ENCODE measurements at regions not wholly inside any gene's neighbourhood (a gene's known extent, or its start where the extent isn't known, plus 50 kb on each side); places are given as distances from the start of the nearest gene placed in this dataset.
"Not testable (repeated sequence)": the region's sequence is repeated elsewhere in the genome, so short reads cannot be mapped to it uniquely, and the experiment has no call there.

GRCh38 chr3:68676136-68676535 is 256.2 kb downstream of the TAFA4 start:
- Histone ChIP-seq H3K27me3 (ENCODE audit: low read depth) (no peaks in the 10 kb centered on the region), H3K4me1 (no peaks in the 10 kb centered on the region), H3K4me3 (no peak overlapping the region), H3K9me3 (no peaks in the 10 kb centered on the region), H3K36me3 (replicated peaks) (no peaks in the 10 kb centered on the region)
- in situ Hi-C loops (cut with MboI; ENCODE audit: low sequenced_read_pairs) = no loop called here
- DNase-seq (ENCODE audit: low spot score in 2 of 2) = no peak

- Histone ChIP-seq H3K36me3 (replicated peaks) (no peaks in the 10 kb centered on the region), H3K4me1 (no peaks in the 10 kb centered on the region), H3K9me3 (no peaks in the 10 kb centered on the region), H3K4me3 (no peak overlapping the region), H3K27me3 (ENCODE audit: low read depth) (no peaks in the 10 kb centered on the region; the same call in 1 of the 2 replicates)
- in situ Hi-C loops (cut with MboI; ENCODE audit: low sequenced_read_pairs) = no loop called here
- DNase-seq (ENCODE audit: low spot score in 2 of 2) = no peak
Measured at GRCh38 chr3:68667346-68667745, 265.0 kb downstream of the TAFA4 start.

GRCh38 chr3:68666429-68667136 is 265.8 kb downstream of the TAFA4 start:
- in situ Hi-C loops (cut with MboI; ENCODE audit: low sequenced_read_pairs) = no loop called here
- H3K9me3 ChIP-seq = no peaks in the 10 kb centered on the region
- H3K27me3 ChIP-seq (ENCODE audit: low read depth) = no peaks in the 10 kb centered on the region; the same call in 1 of the 2 replicates
- H3K36me3 ChIP-seq (replicated peaks) = no peaks in the 10 kb centered on the region
- peak in 1 of 2 experiments; percentile 11 for DNase-seq (ENCODE audit: low spot score in 2 of 2)
- H3K4me3 ChIP-seq = no peak overlapping the region
- H3K4me1 ChIP-seq = no peaks in the 10 kb centered on the region

- Histone ChIP-seq H3K27me3 (ENCODE audit: low read depth) (no peaks in the 10 kb centered on the region; the same call in 1 of the 2 replicates), H3K4me1 (no peaks in the 10 kb centered on the region), H3K9me3 (no peaks in the 10 kb centered on the region), H3K36me3 (replicated peaks) (no peaks in the 10 kb centered on the region), H3K4me3 (no peak overlapping the region)
- in situ Hi-C loops (cut with MboI; ENCODE audit: low sequenced_read_pairs) = no loop called here
- DNase-seq (ENCODE audit: low spot score in 2 of 2) = no peak
Measured at GRCh38 chr3:68664276-68664675, 268.1 kb downstream of the TAFA4 start.

GRCh38 chr3:68662176-68662575 is 270.2 kb downstream of the TAFA4 start:
- Histone ChIP-seq H3K27me3 (ENCODE audit: low read depth) (no peaks in the 10 kb centered on the region), H3K36me3 (replicated peaks) (no peaks in the 10 kb centered on the region), H3K4me1 (no peaks in the 10 kb centered on the region), H3K9me3 (no peaks in the 10 kb centered on the region), H3K4me3 (no peak overlapping the region)
- no peak for DNase-seq (ENCODE audit: low spot score in 2 of 2)
- in situ Hi-C loops (cut with MboI; ENCODE audit: low sequenced_read_pairs) = no loop called here

- in situ Hi-C loops (cut with MboI; ENCODE audit: low sequenced_read_pairs); H3K9me3 ChIP-seq; H3K4me3 ChIP-seq; H3K36me3 ChIP-seq (replicated peaks); DNase-seq (ENCODE audit: low spot score in 2 of 2); H3K27me3 ChIP-seq (ENCODE audit: low read depth); H3K4me1 ChIP-seq: not testable (repeated sequence)
Measured at GRCh38 chr3:68650657-68651056, 281.7 kb downstream of the TAFA4 start.

GRCh38 chr3:68648494-68648893 is 283.9 kb downstream of the TAFA4 start:
- H3K4me1 ChIP-seq = no peaks in the 10 kb centered on the region
- no peaks in the 10 kb centered on the region for H3K9me3 ChIP-seq
- no peaks in the 10 kb centered on the region for H3K27me3 ChIP-seq (ENCODE audit: low read depth)
- no peak for DNase-seq (ENCODE audit: low spot score in 2 of 2)
- in situ Hi-C loops (cut with MboI; ENCODE audit: low sequenced_read_pairs) = no loop called here
- H3K4me3 ChIP-seq = no peak overlapping the region
- no peaks in the 10 kb centered on the region for H3K36me3 ChIP-seq (replicated peaks)

- H3K9me3 ChIP-seq = no peaks in the 10 kb centered on the region
- in situ Hi-C loops (cut with MboI; ENCODE audit: low sequenced_read_pairs) = no loop called here
- DNase-seq (ENCODE audit: low spot score in 2 of 2) = no peak
- no peak overlapping the region for H3K4me3 ChIP-seq
- H3K36me3 ChIP-seq (replicated peaks) = no peaks in the 10 kb centered on the region
- H3K4me1 ChIP-seq = no peaks in the 10 kb centered on the region
- H3K27me3 ChIP-seq (ENCODE audit: low read depth) = peaks cover 3% of the 10 kb centered on the region; the same call in 1 of the 2 replicates
Measured at GRCh38 chr3:68631850-68632545, 300.3 kb downstream of the TAFA4 start.

GRCh38 chr3:68620211-68620610 is 312.1 kb downstream of the TAFA4 start:
- in situ Hi-C loops (cut with MboI; ENCODE audit: low sequenced_read_pairs) = no loop called here
- Histone ChIP-seq H3K4me1 (no peaks in the 10 kb centered on the region), H3K27me3 (ENCODE audit: low read depth) (no peaks in the 10 kb centered on the region), H3K4me3 (no peak overlapping the region), H3K36me3 (replicated peaks) (no peaks in the 10 kb centered on the region), H3K9me3 (no peaks in the 10 kb centered on the region)
- DNase-seq (ENCODE audit: low spot score in 2 of 2) = no peak

GRCh38 chr3:68614087-68614486 is 318.3 kb downstream of the TAFA4 start:
- in situ Hi-C loops (cut with MboI; ENCODE audit: low sequenced_read_pairs) = no loop called here
- DNase-seq (ENCODE audit: low spot score in 2 of 2) = no peak
- H3K4me3 ChIP-seq = no peak overlapping the region
- H3K27me3 ChIP-seq (ENCODE audit: low read depth) = no peaks in the 10 kb centered on the region
- no peaks in the 10 kb centered on the region for H3K36me3 ChIP-seq (replicated peaks)
- H3K9me3 ChIP-seq = no peaks in the 10 kb centered on the region
- H3K4me1 ChIP-seq = no peaks in the 10 kb centered on the region

GRCh38 chr3:68571321-68571720 is 361.0 kb downstream of the TAFA4 start:
- no peaks in the 10 kb centered on the region for H3K36me3 ChIP-seq (replicated peaks)
- no peak for DNase-seq (ENCODE audit: low spot score in 2 of 2)
- no peaks in the 10 kb centered on the region for H3K9me3 ChIP-seq
- H3K4me3 ChIP-seq = no peak overlapping the region
- in situ Hi-C loops (cut with MboI; ENCODE audit: low sequenced_read_pairs) = no loop called here
- H3K27me3 ChIP-seq (ENCODE audit: low read depth) = no peaks in the 10 kb centered on the region
- no peaks in the 10 kb centered on the region for H3K4me1 ChIP-seq

GRCh38 chr3:68560728-68561127 is 371.6 kb downstream of the TAFA4 start:
- in situ Hi-C loops (cut with MboI; ENCODE audit: low sequenced_read_pairs) = no loop called here
- DNase-seq (ENCODE audit: low spot score in 2 of 2) = no peak
- Histone ChIP-seq H3K36me3 (replicated peaks) (no peaks in the 10 kb centered on the region), H3K4me1 (no peaks in the 10 kb centered on the region), H3K27me3 (ENCODE audit: low read depth) (no peaks in the 10 kb centered on the region), H3K9me3 (no peaks in the 10 kb centered on the region), H3K4me3 (no peak overlapping the region)

- DNase-seq (ENCODE audit: low spot score in 2 of 2) = no peak
- no peaks in the 10 kb centered on the region for H3K36me3 ChIP-seq (replicated peaks)
- no peaks in the 10 kb centered on the region; the same call in 1 of the 2 replicates for H3K4me1 ChIP-seq
- in situ Hi-C loops (cut with MboI; ENCODE audit: low sequenced_read_pairs) = no loop called here
- no peak overlapping the region for H3K4me3 ChIP-seq
- no peaks in the 10 kb centered on the region for H3K9me3 ChIP-seq
- H3K27me3 ChIP-seq (ENCODE audit: low read depth) = no peaks in the 10 kb centered on the region
Measured at GRCh38 chr3:68535782-68536181, 396.6 kb downstream of the TAFA4 start.

- no peak for DNase-seq (ENCODE audit: low spot score in 2 of 2)
- Histone ChIP-seq H3K9me3 (no peaks in the 10 kb centered on the region), H3K4me3 (no peak overlapping the region), H3K4me1 (no peaks in the 10 kb centered on the region), H3K27me3 (ENCODE audit: low read depth) (no peaks in the 10 kb centered on the region; the same call in 1 of the 2 replicates), H3K36me3 (replicated peaks) (no peaks in the 10 kb centered on the region)
- in situ Hi-C loops (cut with MboI; ENCODE audit: low sequenced_read_pairs) = no loop called here
Measured at GRCh38 chr3:68523330-68523729, 409.0 kb downstream of the TAFA4 start.
